HCT116 (cell line): ENCODE measurements at regions not wholly inside any gene's neighbourhood (a gene's known extent, or its start where the extent isn't known, plus 50 kb on each side); places are given as distances from the start of the nearest gene placed in this dataset.

Experiments
- ATAC-seq: fragments of 200-7000 bp; cut with Tn5 transposase; 2 replicates; pipeline ENCODE4 v1.9.1; 2020; ENCODE audit warnings: mild to moderate bottlenecking, moderate library complexity
- BruUV-seq: library from RNA; stranded (reverse); fragments of 400-500 nt; replicated peaks from 2 replicates; lab custom pipeline; 2021; lab: Mats Ljungman, UMichigan
- CTCF ChIA-PET: fragments of 300-600 bp; sonication (Branson Sonifier 250); formaldehyde crosslinking; loops from one replicate; lab custom pipeline; 2021; ENCODE audit warnings: antibody characterized with exemption; lab: Charles Lee
- POLR2A ChIA-PET: fragments of 300-600, 350-600 bp; sonication (Branson Sonifier 250); formaldehyde crosslinking; loops from one replicate; lab custom pipeline; 2021; ENCODE audit warnings: antibody characterized with exemption; lab: Charles Lee
- RAD21 ChIA-PET, 2 experiments: fragments of 300-600 bp; sonication (Branson Sonifier 250); formaldehyde crosslinking; loops; one replicate each; lab custom pipeline; 2023; ENCODE audit warnings: low total read pairs in 2 of 2; ENCODE audit not compliant: uncharacterized antibody in 2 of 2, unreplicated experiment in 2 of 2, low non-redundant PET in 1 of 2; lab: Charles Lee
- DNase-seq: peaks from one replicate; pipeline ENCODE4 v3.0.0-alpha.2; 2010; ENCODE audit warnings: low read depth, low spot score
- H2AFZ ChIP-seq: fragments of 200-600 bp; shearing (Covaris generic), sonication (generic); 2 replicates; pipeline ENCODE4 v1.6.1; 2017; ENCODE audit warnings: low read depth, mixed run types, mixed read lengths, antibody characterized with exemption, low read length; ENCODE audit not compliant: poor library complexity, severe bottlenecking
- H3K27ac ChIP-seq: 2 replicates; pipeline ENCODE4 v1.5.1; 2012; ENCODE audit warnings: low read depth, low read length
- H3K27me3 ChIP-seq: fragments of 200-600 bp; sonication (generic); 2 replicates; pipeline ENCODE4 v1.6.1; 2016; ENCODE audit warnings: mixed run types, low read length, mixed read lengths; ENCODE audit not compliant: insufficient read depth
- H3K36me3 ChIP-seq, 2 experiments: fragments of 200-500 bp in 1 of 2; fragments of 200-600 bp in 1 of 2; sonication (Bioruptor generic) in 1 of 2; sonication (generic) in 1 of 2; 2 replicates each; pipeline versions ENCODE4 v1.5.1 to v1.6.1; 2014 to 2016; ENCODE audit warnings: low read length in 2 of 2, inconsistent platforms in 1 of 2, mixed read lengths in 1 of 2, mixed run types in 1 of 2; ENCODE audit not compliant: insufficient read depth in 2 of 2, control insufficient read depth in 1 of 2
- H3K4me1 ChIP-seq, 2 experiments: fragments of 200-600 bp in 1 of 2; sonication (generic) in 1 of 2; 2 replicates each; pipeline versions ENCODE4 v1.5.1 to v1.6.1; 2012 to 2017; ENCODE audit warnings: low read length in 2 of 2, inconsistent platforms in 1 of 2, mild to moderate bottlenecking in 1 of 2, mixed read lengths in 1 of 2, mixed run types in 1 of 2, moderate library complexity in 1 of 2; ENCODE audit not compliant: insufficient read depth in 2 of 2, control insufficient read depth in 1 of 2
- H3K4me2 ChIP-seq: fragments of 200-600 bp; sonication (generic); 2 replicates; pipeline ENCODE4 v1.6.1; 2017; ENCODE audit warnings: mixed run types, low read length, mixed read lengths
- H3K4me3 ChIP-seq, 2 experiments: fragments of 200-600 bp in 1 of 2; sonication (generic) in 1 of 2; replicated peaks in 1 of 2; 2 replicates each; pipeline ENCODE4 v1.5.1; 2011 to 2016; ENCODE audit warnings: low read length in 2 of 2, control low read depth in 1 of 2, low read depth in 1 of 2, mild to moderate bottlenecking in 1 of 2, mixed read lengths in 1 of 2, mixed run types in 1 of 2
- H3K79me2 ChIP-seq: fragments of 200-600 bp; sonication (generic); 2 replicates; pipeline ENCODE4 v1.6.1; 2017; ENCODE audit warnings: mild to moderate bottlenecking, mixed run types, low read length, moderate library complexity, mixed read lengths; ENCODE audit not compliant: insufficient read depth
- H3K9ac ChIP-seq: fragments of 200-600 bp; sonication (generic); 2 replicates; pipeline ENCODE4 v1.6.1; 2016; ENCODE audit warnings: low read length, mixed read lengths
- H3K9me2 ChIP-seq: fragments of 200-600 bp; sonication (generic), shearing (Covaris generic); 2 replicates; pipeline ENCODE4 v1.6.1; 2017; ENCODE audit warnings: mixed run types, mild to moderate bottlenecking, moderate library complexity; ENCODE audit not compliant: insufficient read depth
- H3K9me3 ChIP-seq, 2 experiments: fragments of 200-500 bp in 1 of 2; fragments of 200-600 bp in 1 of 2; sonication (Bioruptor generic) in 1 of 2; sonication (generic) in 1 of 2; 2 replicates each; pipeline ENCODE4 v1.6.1; 2014 to 2017; ENCODE audit warnings: low read length in 2 of 2, mixed read lengths in 2 of 2, inconsistent platforms in 1 of 2, low read depth in 1 of 2, mild to moderate bottlenecking in 1 of 2, mixed run types in 1 of 2, moderate library complexity in 1 of 2; ENCODE audit not compliant: control insufficient read depth in 1 of 2, insufficient read depth in 1 of 2
- H4K20me1 ChIP-seq: fragments of 200-600 bp; sonication (generic), shearing (Covaris generic); 2 replicates; pipeline ENCODE4 v1.6.1; 2017; ENCODE audit warnings: mixed run types, mild to moderate bottlenecking, moderate library complexity; ENCODE audit not compliant: insufficient read depth
- ATF3 ChIP-seq: IDR thresholded peaks from 2 replicates; pipeline ENCODE4 v1.6.1; 2012
- CBX3 ChIP-seq: IDR thresholded peaks from 2 replicates; pipeline ENCODE4 v1.6.1; 2012; ENCODE audit warnings: low read depth
- EGR1 ChIP-seq: IDR thresholded peaks from 2 replicates; pipeline ENCODE4 v1.6.1; 2012; ENCODE audit warnings: low read depth
- ELF1 ChIP-seq: IDR thresholded peaks from 2 replicates; pipeline ENCODE4 v1.6.1; 2012; ENCODE audit warnings: low read depth, borderline replicate concordance
- EZH2phosphoT487 ChIP-seq: fragments of 200-600 bp; IDR thresholded peaks from 2 replicates; pipeline ENCODE4 v1.6.1; 2018; ENCODE audit warnings: antibody characterized with exemption, borderline replicate concordance
- POLR2AphosphoS5 ChIP-seq: IDR thresholded peaks from 2 replicates; pipeline ENCODE4 v1.6.1; 2011; ENCODE audit warnings: mild to moderate bottlenecking, low read depth, low read length, moderate library complexity
- SP1 ChIP-seq: IDR thresholded peaks from 2 replicates; pipeline ENCODE4 v1.6.1; 2012; ENCODE audit warnings: low read depth
- SRF ChIP-seq: IDR thresholded peaks from 2 replicates; pipeline ENCODE4 v1.6.1; 2012; ENCODE audit warnings: low read depth
- TCF7L2 ChIP-seq: IDR thresholded peaks from 2 replicates; pipeline ENCODE4 v1.7.0; 2011; ENCODE audit warnings: borderline replicate concordance, inconsistent platforms; ENCODE audit not compliant: insufficient read depth, insufficient read length; ENCODE audit errors: extremely low read depth
- ZFX ChIP-seq: fragments of 450-650 bp; IDR thresholded peaks from 2 replicates; pipeline ENCODE4 v1.6.1; 2017
- intact Hi-C: fragments of 100-400 bp; cut with micrococcal nuclease; formaldehyde crosslinking; loops from 2 replicates; pipeline ENCODE4 v1.10.0; 2022
- TF ChIP-seq, protein P1 (sequence below): IDR thresholded peaks from 2 replicates; pipeline ENCODE4 v1.6.1; 2011; ENCODE audit warnings: mild to moderate bottlenecking, low read length, moderate library complexity; ENCODE audit not compliant: insufficient replicate concordance; ENCODE audit errors: extremely low read depth

DNA sequence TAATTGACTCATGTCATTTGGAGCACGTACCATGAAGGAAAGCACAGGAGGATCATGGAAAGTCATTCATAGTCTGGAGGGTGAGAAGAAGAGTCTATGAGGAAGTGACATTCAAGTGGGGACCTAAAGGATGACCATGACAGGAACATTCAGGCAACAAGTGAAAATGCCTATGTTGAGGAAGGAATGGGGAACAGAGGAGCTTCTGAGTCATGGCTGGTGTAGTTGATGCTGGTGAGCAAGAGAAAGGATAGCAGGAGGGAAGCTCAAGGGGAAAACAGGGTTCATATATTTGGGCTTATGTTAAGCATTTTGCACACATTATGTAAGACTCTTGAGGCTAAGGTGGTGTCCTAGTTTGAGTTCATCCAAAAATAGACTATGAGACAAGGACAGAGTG lies 318.6 kb downstream of the HNRNPD start:
- TF ChIP-seq EZH2phosphoT487 (no peak), ATF3 (no peak), ZFX (no peak), POLR2AphosphoS5 (no peak), ELF1 (no peak), TCF7L2 (no peak), SP1 (no peak), SRF (no peak), CBX3 (no peak), EGR1 (no peak)
- TF ChIP-seq, protein P1, sequence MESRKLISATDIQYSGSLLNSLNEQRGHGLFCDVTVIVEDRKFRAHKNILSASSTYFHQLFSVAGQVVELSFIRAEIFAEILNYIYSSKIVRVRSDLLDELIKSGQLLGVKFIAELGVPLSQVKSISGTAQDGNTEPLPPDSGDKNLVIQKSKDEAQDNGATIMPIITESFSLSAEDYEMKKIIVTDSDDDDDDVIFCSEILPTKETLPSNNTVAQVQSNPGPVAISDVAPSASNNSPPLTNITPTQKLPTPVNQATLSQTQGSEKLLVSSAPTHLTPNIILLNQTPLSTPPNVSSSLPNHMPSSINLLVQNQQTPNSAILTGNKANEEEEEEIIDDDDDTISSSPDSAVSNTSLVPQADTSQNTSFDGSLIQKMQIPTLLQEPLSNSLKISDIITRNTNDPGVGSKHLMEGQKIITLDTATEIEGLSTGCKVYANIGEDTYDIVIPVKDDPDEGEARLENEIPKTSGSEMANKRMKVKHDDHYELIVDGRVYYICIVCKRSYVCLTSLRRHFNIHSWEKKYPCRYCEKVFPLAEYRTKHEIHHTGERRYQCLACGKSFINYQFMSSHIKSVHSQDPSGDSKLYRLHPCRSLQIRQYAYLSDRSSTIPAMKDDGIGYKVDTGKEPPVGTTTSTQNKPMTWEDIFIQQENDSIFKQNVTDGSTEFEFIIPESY: no peak
- H4K20me1 ChIP-seq: no peaks in the 10 kb centered on the region
- H3K9me2 ChIP-seq: no peaks in the 10 kb centered on the region
- H3K27ac ChIP-seq: no peak overlapping the region
- H3K4me1 ChIP-seq: no peaks in the 10 kb centered on the region
- H3K79me2 ChIP-seq: no peaks in the 10 kb centered on the region
- H3K9me3 ChIP-seq: no peaks in the 10 kb centered on the region
- H3K27me3 ChIP-seq: 0 out of 2 replicates have a peak, but pooled peaks cover 10% of the 10 kb centered on the region
- ATAC-seq (no peak), DNase-seq (no peak)
- H3K9ac ChIP-seq: no peak overlapping the region
- POLR2A ChIA-PET: no interaction called here
- H3K36me3 ChIP-seq: no peaks in the 10 kb centered on the region
- CTCF ChIA-PET: no interaction called here
- RAD21 ChIA-PET: no interaction called here
- H3K4me2 ChIP-seq: no peak overlapping the region
- intact Hi-C loops: no loop called here
- BruUV-seq: no TSS peak
- no peak overlapping the region for H3K4me3 ChIP-seq
- H2AFZ ChIP-seq: no peak overlapping the region
